Calu3 (cell line): ENCODE measurements at regions not wholly inside any gene's neighbourhood (a gene's known extent, or its start where the extent isn't known, plus 50 kb on each side); places are given as distances from the start of the nearest gene placed in this dataset.

Experiments used
- BruUV-seq: library from RNA; stranded (reverse); fragments of 400-500 nt; replicated peaks from 2 replicates; lab custom pipeline; 2021; lab: Mats Ljungman, UMichigan
- CTCF ChIA-PET: fragments of 300-600 bp; sonication (Branson Sonifier 250); formaldehyde crosslinking; loops from one replicate; lab custom pipeline; 2022; ENCODE audit warnings: antibody characterized with exemption; lab: Charles Lee
- DNase-seq: peaks from one replicate; pipeline ENCODE4 v3.0.0; 2022
- H3K27ac Mint-ChIP-seq: one replicate; pipeline ENCODE4 v1.8.0; 2022; ENCODE audit warnings: mixed read lengths; ENCODE audit not compliant: unreplicated experiment
- H3K27me3 Mint-ChIP-seq: one replicate; pipeline ENCODE4 v1.8.0; 2022; ENCODE audit warnings: mixed read lengths; ENCODE audit not compliant: unreplicated experiment
- H3K36me3 Mint-ChIP-seq: one replicate; pipeline ENCODE4 v1.8.0; 2022; ENCODE audit warnings: mild to moderate bottlenecking, moderate library complexity, mixed read lengths; ENCODE audit not compliant: insufficient read depth, unreplicated experiment
- H3K4me1 Mint-ChIP-seq: one replicate; pipeline ENCODE4 v1.8.0; 2022; ENCODE audit warnings: mild to moderate bottlenecking, low read depth, mixed read lengths; ENCODE audit not compliant: unreplicated experiment
- H3K4me3 Mint-ChIP-seq: one replicate; pipeline ENCODE4 v1.8.0; 2022; ENCODE audit warnings: mild to moderate bottlenecking, low read depth, moderate library complexity, mixed read lengths; ENCODE audit not compliant: unreplicated experiment
- H3K9me3 Mint-ChIP-seq: one replicate; pipeline ENCODE4 v1.8.0; 2022; ENCODE audit warnings: low read depth, mixed read lengths; ENCODE audit not compliant: unreplicated experiment
- CTCF ChIP-seq: fragments of 200-600 bp; IDR thresholded peaks from one replicate; pipeline ENCODE4 v1.8.0; 2022; ENCODE audit warnings: antibody characterized with exemption; ENCODE audit not compliant: unreplicated experiment
- intact Hi-C: fragments of 100-400 bp; cut with micrococcal nuclease; formaldehyde crosslinking; loops from one replicate; pipeline ENCODE4 v1.10.0; 2022; ENCODE audit not compliant: unreplicated experiment

DNA sequence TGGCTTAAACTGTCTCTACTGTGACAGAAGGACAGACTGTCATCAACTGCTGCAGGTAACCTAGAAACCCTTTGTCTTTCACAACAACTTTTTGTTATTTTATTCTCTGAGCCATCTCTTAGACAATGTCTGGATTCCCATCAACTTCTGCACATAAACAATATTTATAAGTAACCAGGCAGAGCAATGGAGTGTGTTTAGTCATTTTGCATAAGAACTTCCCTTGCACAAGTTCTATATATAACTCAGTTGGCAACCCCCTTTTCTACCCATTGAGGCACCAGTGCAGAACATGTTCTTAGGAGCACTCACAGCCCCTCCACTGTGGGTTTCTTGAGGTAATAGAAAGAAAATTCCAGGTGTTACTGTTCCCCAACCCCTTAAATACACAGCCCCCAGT, 65.0 kb upstream of the IL6 start:
- no TSS peak for BruUV-seq
- TF ChIP-seq CTCF, result no peak
- H3K4me3 Mint-ChIP-seq, result no peak overlapping the region
- peaks cover 47% of the 10 kb centered on the region for H3K4me1 Mint-ChIP-seq
- DNase-seq, result no peak
- no peaks in the 10 kb centered on the region for H3K9me3 Mint-ChIP-seq
- H3K27me3 Mint-ChIP-seq, result no peaks in the 10 kb centered on the region
- intact Hi-C loops, result no loop called here
- CTCF ChIA-PET, result no interaction called here
- H3K36me3 Mint-ChIP-seq, result peaks cover 11% of the 10 kb centered on the region
- no peak overlapping the region for H3K27ac Mint-ChIP-seq

DNA sequence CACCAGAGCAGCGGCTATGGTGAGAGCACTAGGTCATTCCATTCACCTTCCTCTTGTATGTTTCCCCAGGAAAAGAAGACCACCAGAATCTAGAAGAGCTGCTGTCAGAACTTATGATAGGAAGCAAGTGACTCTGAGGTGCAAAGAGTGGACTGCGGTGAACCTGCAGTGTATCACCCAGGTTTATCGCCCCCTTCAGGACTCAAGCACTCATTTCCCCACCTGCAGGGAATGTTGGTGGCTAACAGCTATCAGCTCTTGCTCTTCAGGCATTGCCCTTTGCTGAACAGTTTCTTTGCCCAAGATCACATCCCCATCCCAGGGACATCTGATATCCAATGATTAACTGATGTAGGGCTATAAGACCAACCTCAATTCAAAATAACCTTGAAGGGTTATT, 66.3 kb upstream of the IL6 start:
- no peaks in the 10 kb centered on the region for H3K27me3 Mint-ChIP-seq
- TF ChIP-seq CTCF, result peak; percentile 38
- peaks cover 5% of the 10 kb centered on the region for H3K36me3 Mint-ChIP-seq
- BruUV-seq, result no TSS peak
- intact Hi-C loops, result no loop called here
- no peak overlapping the region for H3K4me3 Mint-ChIP-seq
- CTCF ChIA-PET, result interaction anchor here (0.7 to 1.6 kb wide), 3 partner anchors 26 to 48 kb away, joined by 3 read pairs; no protein-coding TSS in a partner anchor
- H3K27ac Mint-ChIP-seq, result no peak overlapping the region
- H3K9me3 Mint-ChIP-seq, result no peaks in the 10 kb centered on the region
- DNase-seq, result no peak
- H3K4me1 Mint-ChIP-seq, result peaks cover 38% of the 10 kb centered on the region

- BruUV-seq, result no TSS peak
- no peak for TF ChIP-seq CTCF
- H3K4me1 Mint-ChIP-seq, result peaks cover 37% of the 10 kb centered on the region
- DNase-seq, result no peak
- intact Hi-C loops, result no loop called here
- no peaks in the 10 kb centered on the region for H3K27me3 Mint-ChIP-seq
- H3K27ac Mint-ChIP-seq, result no peak overlapping the region
- peaks cover under 1% of the 10 kb centered on the region for H3K36me3 Mint-ChIP-seq
- no peaks in the 10 kb centered on the region for H3K9me3 Mint-ChIP-seq
- CTCF ChIA-PET, result interaction anchor here (1.2 to 1.6 kb wide), 2 partner anchors 25 to 47 kb away, joined by 3 read pairs; no protein-coding TSS in a partner anchor
- no peak overlapping the region for H3K4me3 Mint-ChIP-seq
Observed at GRCh38 chr7:22660293-22660692, 66.7 kb upstream of the IL6 start.

- no peak overlapping the region for H3K27ac Mint-ChIP-seq
- TF ChIP-seq CTCF, result no peak
- H3K4me3 Mint-ChIP-seq, result no peak overlapping the region
- H3K4me1 Mint-ChIP-seq, result peaks cover 37% of the 10 kb centered on the region
- no TSS peak for BruUV-seq
- no peaks in the 10 kb centered on the region for H3K27me3 Mint-ChIP-seq
- H3K9me3 Mint-ChIP-seq, result no peaks in the 10 kb centered on the region
- H3K36me3 Mint-ChIP-seq, result no peaks in the 10 kb centered on the region
- CTCF ChIA-PET, result interaction anchor here (1.2 kb wide), 1 partner anchor 47 kb away, joined by 3 read pairs; no protein-coding TSS in a partner anchor
- intact Hi-C loops, result no loop called here
- no peak for DNase-seq
Observed at GRCh38 chr7:22659741-22660140, 67.3 kb upstream of the IL6 start.
